ENCODE measurements at regions not wholly inside any gene's neighbourhood (a gene's known extent, or its start where the extent isn't known, plus 50 kb on each side); places are given as distances from the start of the nearest gene placed in this dataset.

DNA sequence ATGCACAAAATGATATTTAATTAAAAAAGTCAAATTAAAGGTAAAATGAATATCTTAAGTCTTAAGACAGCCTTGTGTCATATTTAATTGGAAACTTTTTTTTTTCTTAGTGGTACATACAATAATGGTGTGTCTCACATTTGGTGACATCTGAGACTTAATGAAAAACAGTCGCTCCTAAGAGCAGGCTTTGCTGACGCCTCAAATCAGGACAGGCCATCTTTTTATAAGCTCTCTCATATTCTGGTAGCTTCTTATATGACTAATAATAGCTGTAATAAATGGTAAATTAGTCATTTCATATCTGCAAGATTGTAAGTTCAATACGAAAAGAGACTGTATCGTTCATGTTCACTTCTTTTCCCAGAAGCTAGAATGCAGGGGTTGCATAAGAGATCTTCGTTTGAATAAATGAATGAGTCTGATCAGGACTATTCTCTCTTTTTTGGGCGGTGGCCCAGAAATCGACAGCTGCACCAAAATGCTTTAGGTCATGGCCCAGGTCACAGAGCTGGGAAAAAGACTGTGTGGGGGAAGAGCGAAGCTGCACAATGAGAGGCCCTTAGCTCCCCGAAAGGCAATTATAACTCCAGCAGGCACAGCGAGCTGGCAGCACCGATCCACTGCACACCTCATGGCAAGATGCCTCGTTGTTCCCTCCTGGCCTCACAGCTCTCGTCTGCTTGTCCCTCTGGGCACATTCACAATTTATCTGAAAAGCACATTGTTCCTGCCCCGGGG, 69.4 kb downstream of the NRN1 start:
- FAIRE-seq (no peak), ATAC-seq (no peak), DNase-seq (ENCODE audit: extremely low read depth in 1 of 4, low spot score in 3 of 4) (no peak)
- H3K36me3 ChIP-seq (ENCODE audit: control insufficient read depth, insufficient read depth, low read length): no peaks in the 10 kb centered on the region
- BruUV-seq (replicated peaks): no TSS peak
- POLR2A ChIA-PET: interaction anchor here (0.8 to 0.9 kb wide), 2 partner anchors 9 to 1393 kb away, joined by 3 read pairs; no protein-coding TSS in a partner anchor
- H3K27me3 ChIP-seq (ENCODE audit: control insufficient read depth in 2 of 2, insufficient read depth in 2 of 2, low read length in 2 of 2): peaks cover 3 to 12% of the 10 kb centered on the region in 2 experiments; a peak in 2 of 5 replicates
- H3K79me2 ChIP-seq (ENCODE audit: control insufficient read depth, insufficient read depth, low read length): no peaks in the 10 kb centered on the region
- H3K9me3 ChIP-seq (replicated peaks; ENCODE audit: control insufficient read depth, insufficient read depth, low read depth, low read length): no peaks in the 10 kb centered on the region
- TF ChIP-seq DNMT1 (IDR thresholded peaks at IDR 0.05): no peak
- TF ChIP-seq, protein P1, sequence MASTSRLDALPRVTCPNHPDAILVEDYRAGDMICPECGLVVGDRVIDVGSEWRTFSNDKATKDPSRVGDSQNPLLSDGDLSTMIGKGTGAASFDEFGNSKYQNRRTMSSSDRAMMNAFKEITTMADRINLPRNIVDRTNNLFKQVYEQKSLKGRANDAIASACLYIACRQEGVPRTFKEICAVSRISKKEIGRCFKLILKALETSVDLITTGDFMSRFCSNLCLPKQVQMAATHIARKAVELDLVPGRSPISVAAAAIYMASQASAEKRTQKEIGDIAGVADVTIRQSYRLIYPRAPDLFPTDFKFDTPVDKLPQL (IDR thresholded peaks at IDR 0.05; ENCODE audit: extremely low read depth, insufficient read length): no peak
- no peak for TF ChIP-seq HDAC1 (IDR thresholded peaks at IDR 0.05)
- no peak for TF ChIP-seq EHMT2 (IDR thresholded peaks at IDR 0.05)
- TF ChIP-seq ZNF830 (CRISPR knock-in tag; IDR thresholded peaks at IDR 0.05): no peak
- intact Hi-C loops (cut with micrococcal nuclease): no loop called here
- no peaks in the 10 kb centered on the region for H3K9me1 ChIP-seq (ENCODE audit: control insufficient read depth, insufficient read depth, low read length)
- H3K4me3 ChIP-seq: no peak overlapping the region
- in situ Hi-C loops (cut with MboI): no loop called here
- H3K9ac ChIP-seq (ENCODE audit: insufficient read depth in 1 of 2, low read depth in 2 of 2, low read length in 2 of 2): no peak overlapping the region
- H2AFZ ChIP-seq (ENCODE audit: low read depth, low read length): no peak overlapping the region
- no peak overlapping the region for H3K27ac ChIP-seq (ENCODE audit: extremely low read depth, low read depth, low read length)
- H3K4me2 ChIP-seq (ENCODE audit: insufficient read depth, low read length): no peak overlapping the region
- WGBS (ENCODE audit: insufficient coverage, low coverage, missing lambda C conversion rate): under 1% methylated on average over 14 of the region's 14 CpGs
- CTCF ChIA-PET (ENCODE audit: low intra/inter-chr PET ratio): no interaction called here
- H4K20me1 ChIP-seq (replicated peaks; ENCODE audit: control insufficient read depth, insufficient read depth, low read length): no peaks in the 10 kb centered on the region
- H3K4me1 ChIP-seq (replicated peaks in 1 of 2; ENCODE audit: control insufficient read depth in 2 of 2, insufficient read depth in 2 of 2, low read length in 2 of 2): no peaks in the 10 kb centered on the region

DNA sequence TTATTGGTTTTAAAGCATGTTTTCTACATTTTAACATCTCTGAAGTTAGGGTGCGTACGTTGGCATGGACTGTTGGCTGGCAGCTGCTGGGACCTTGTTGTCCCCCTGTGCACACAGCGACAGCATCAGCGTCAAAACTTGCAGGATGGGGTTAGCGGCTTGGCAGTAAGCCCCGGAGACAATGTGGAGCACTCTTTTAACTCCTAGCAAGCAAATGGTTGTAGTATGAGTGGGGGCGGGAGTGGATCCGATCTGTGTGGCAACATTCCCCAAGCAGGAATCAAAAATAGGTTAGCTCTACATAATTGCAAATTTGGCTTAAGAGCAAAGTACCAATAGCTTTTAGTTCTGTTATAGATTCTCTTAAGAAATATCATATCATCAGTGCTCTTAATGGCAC, 70.1 kb downstream of the NRN1 start:
- in situ Hi-C loops (cut with MboI) (no loop called here), intact Hi-C loops (cut with micrococcal nuclease) (no loop called here)
- Histone ChIP-seq H3K9ac (ENCODE audit: insufficient read depth in 1 of 2, low read depth in 2 of 2, low read length in 2 of 2) (no peak overlapping the region), H2AFZ (ENCODE audit: low read depth, low read length) (no peak overlapping the region), H4K20me1 (replicated peaks; ENCODE audit: control insufficient read depth, insufficient read depth, low read length) (no peaks in the 10 kb centered on the region), H3K9me3 (replicated peaks; ENCODE audit: control insufficient read depth, insufficient read depth, low read depth, low read length) (no peaks in the 10 kb centered on the region), H3K79me2 (ENCODE audit: control insufficient read depth, insufficient read depth, low read length) (no peaks in the 10 kb centered on the region), H3K4me1 (replicated peaks in 1 of 2; ENCODE audit: control insufficient read depth in 2 of 2, insufficient read depth in 2 of 2, low read length in 2 of 2) (no peaks in the 10 kb centered on the region), H3K9me1 (ENCODE audit: control insufficient read depth, insufficient read depth, low read length) (no peaks in the 10 kb centered on the region), H3K27ac (ENCODE audit: extremely low read depth, low read depth, low read length) (no peak overlapping the region), H3K4me2 (ENCODE audit: insufficient read depth, low read length) (no peak overlapping the region), H3K36me3 (ENCODE audit: control insufficient read depth, insufficient read depth, low read length) (no peaks in the 10 kb centered on the region), H3K27me3 (ENCODE audit: control insufficient read depth in 2 of 2, insufficient read depth in 2 of 2, low read length in 2 of 2) (peaks cover 3 to 12% of the 10 kb centered on the region in 2 experiments; a peak in 3 of 5 replicates), H3K4me3 (no peak overlapping the region)
- FAIRE-seq (no peak), ATAC-seq (no peak), DNase-seq (ENCODE audit: extremely low read depth in 1 of 4, low spot score in 3 of 4) (no peak)
- 3% methylated on average over 8 of the region's 8 CpGs for WGBS (ENCODE audit: insufficient coverage, low coverage, missing lambda C conversion rate)
- no TSS peak for BruUV-seq (replicated peaks)
- CTCF ChIA-PET (ENCODE audit: low intra/inter-chr PET ratio): no interaction called here
- POLR2A ChIA-PET: no interaction called here
- no peak for TF ChIP-seq DMBX1 (CRISPR knock-in tag; IDR thresholded peaks at IDR 0.05; ENCODE audit: borderline replicate concordance)
- TF ChIP-seq, protein P2, sequence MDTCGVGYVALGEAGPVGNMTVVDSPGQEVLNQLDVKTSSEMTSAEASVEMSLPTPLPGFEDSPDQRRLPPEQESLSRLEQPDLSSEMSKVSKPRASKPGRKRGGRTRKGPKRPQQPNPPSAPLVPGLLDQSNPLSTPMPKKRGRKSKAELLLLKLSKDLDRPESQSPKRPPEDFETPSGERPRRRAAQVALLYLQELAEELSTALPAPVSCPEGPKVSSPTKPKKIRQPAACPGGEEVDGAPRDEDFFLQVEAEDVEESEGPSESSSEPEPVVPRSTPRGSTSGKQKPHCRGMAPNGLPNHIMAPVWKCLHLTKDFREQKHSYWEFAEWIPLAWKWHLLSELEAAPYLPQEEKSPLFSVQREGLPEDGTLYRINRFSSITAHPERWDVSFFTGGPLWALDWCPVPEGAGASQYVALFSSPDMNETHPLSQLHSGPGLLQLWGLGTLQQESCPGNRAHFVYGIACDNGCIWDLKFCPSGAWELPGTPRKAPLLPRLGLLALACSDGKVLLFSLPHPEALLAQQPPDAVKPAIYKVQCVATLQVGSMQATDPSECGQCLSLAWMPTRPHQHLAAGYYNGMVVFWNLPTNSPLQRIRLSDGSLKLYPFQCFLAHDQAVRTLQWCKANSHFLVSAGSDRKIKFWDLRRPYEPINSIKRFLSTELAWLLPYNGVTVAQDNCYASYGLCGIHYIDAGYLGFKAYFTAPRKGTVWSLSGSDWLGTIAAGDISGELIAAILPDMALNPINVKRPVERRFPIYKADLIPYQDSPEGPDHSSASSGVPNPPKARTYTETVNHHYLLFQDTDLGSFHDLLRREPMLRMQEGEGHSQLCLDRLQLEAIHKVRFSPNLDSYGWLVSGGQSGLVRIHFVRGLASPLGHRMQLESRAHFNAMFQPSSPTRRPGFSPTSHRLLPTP (IDR thresholded peaks at IDR 0.05; ENCODE audit: borderline replicate concordance, extremely low read depth, insufficient read length): no peak
- TF ChIP-seq, protein P1 (IDR thresholded peaks at IDR 0.05; ENCODE audit: extremely low read depth, insufficient read length): no peak
- no peak for TF ChIP-seq NCOA4 (IDR thresholded peaks at IDR 0.05; ENCODE audit: partially characterized antibody)
- no peak for TF ChIP-seq ZNF274 (IDR thresholded peaks at IDR 0.05; ENCODE audit: borderline replicate concordance, low read depth, low read length)
- TF ChIP-seq SNIP1 (IDR thresholded peaks at IDR 0.05; ENCODE audit: low read depth): no peak
- no peak for TF ChIP-seq NR1H2 (CRISPR knock-in tag; IDR thresholded peaks at IDR 0.05)

All from K562 (cell line).